Right ventricle myocardium inferior (tissue), 1 donor: ENCODE measurements at regions not wholly inside any gene's neighbourhood (a gene's known extent, or its start where the extent isn't known, plus 50 kb on each side); places are given as distances from the start of the nearest gene placed in this dataset.

ENCODE experiments used
- ATAC-seq: fragments of 200-7000 bp; cut with Tn5 transposase; one replicate; pipeline ENCODE4 v1.9.1; 2020; ENCODE audit warnings: mild to moderate bottlenecking, moderate library complexity
- DNase-seq: peaks from one replicate; pipeline ENCODE4 v3.0.0; 2021; ENCODE audit errors: missing footprints
- intact Hi-C: fragments of 100-400 bp; cut with DNase I; formaldehyde crosslinking; loops from one replicate; pipeline ENCODE4 v1.11.0; 2022
- donor health status: DM: no; HTN: yes; CAD: no; lungs with severe emphysema.

DNA sequence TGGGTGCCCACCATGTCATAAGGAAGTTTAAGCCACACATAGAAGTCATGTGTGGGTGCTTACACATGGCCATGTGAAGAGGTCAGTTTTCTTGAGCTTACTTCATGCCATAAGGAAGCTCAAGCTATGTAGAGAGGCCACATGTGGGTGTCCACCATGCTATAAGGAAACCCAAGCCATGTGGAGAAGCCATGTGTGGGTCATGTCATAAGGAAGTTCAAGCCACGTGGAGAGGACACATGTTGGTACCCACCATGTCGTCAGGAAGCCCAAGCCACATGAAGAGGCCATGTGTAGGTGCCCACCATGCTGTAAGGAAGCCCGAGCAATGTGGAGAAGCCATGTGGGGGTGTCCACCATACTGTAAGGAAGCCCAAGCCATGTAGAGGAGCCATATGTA is 1089.2 kb upstream of the AUTS2 start:
- intact Hi-C loops: no loop called here
- DNase-seq (no peak), ATAC-seq (no peak)

DNA sequence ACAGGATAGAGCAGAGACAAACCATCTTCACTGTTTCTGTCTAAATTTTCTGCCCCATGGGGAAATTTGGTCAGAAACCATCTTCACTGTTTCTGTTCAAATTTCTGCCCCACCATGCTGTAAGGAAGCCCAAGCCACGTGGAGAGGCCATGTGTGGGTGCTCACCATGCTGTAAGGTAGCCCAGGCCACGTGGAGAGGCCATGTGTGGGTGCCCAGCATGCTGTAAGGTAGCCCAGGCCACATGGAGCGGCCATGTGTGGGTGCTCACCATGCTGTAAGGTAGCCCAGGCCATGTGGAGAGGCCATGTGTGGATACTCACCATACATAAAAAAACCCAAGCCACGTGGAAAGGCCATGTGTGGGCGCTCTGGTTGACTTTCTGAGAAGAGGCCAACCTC is 1088.7 kb upstream of the AUTS2 start:
- no peak for DNase-seq
- no peak for ATAC-seq
- intact Hi-C loops: no loop called here

DNA sequence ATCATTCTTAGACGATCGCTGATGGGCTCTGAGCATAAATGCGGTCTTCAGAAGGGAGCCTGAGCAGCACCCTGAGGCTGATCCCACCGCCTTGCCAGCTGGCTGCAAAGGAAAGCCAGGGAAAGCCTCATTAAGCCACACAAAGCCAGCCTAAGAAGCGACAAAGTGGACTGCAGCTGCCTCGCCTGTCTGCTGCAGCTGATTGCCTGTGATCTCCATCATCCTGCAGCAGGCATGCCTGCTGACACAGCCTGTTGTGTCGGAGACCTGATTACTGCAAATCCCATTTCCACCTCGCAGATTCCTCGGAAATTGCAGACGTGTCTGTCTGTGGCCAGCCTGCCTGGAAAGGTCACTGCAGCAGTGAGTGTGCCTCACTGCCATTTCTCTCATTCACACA is 1087.0 kb upstream of the AUTS2 start:
- intact Hi-C loops: no loop called here
- no peak for ATAC-seq
- no peak for DNase-seq

DNA sequence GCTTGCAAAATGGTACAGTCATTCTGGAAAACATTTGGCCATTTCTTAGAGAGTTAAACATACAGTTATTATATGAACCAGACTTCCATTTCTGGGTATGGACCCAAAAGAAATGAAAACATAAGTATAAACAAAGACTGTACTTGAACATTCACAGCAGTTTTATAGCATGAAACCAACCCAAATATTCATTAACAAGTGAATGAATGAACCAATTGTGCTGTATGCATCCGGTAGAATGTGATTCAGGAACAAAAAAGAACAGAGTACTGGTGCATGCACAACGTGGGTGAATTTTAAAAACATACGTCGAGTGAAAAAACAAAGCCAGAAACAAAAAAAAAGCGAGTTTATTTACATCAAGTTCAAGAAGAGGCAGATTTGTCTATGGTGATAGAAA is 1085.8 kb upstream of the AUTS2 start:
- intact Hi-C loops: no loop called here
- DNase-seq (no peak), ATAC-seq (no peak)

DNA sequence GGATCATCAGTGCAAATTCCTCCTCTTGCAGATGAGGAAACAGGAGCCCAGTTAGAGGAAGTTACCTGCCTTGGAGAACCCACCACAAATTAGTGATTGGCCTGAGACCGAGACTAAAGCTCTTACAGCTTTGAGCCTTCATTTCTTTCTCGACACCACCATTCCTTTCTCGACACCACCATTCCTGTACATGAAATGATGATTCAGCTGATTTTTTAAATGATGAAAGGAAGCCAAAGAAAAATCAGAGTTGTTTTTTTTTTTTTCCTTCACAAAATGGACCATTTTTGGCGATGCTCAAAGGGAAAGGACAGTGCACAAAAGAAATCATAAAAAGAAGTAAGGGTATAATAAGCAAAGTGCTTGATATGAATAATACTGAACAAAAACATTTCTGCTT is 1080.2 kb upstream of the AUTS2 start:
- intact Hi-C loops: no loop called here
- ATAC-seq: no peak
- no peak for DNase-seq

DNA sequence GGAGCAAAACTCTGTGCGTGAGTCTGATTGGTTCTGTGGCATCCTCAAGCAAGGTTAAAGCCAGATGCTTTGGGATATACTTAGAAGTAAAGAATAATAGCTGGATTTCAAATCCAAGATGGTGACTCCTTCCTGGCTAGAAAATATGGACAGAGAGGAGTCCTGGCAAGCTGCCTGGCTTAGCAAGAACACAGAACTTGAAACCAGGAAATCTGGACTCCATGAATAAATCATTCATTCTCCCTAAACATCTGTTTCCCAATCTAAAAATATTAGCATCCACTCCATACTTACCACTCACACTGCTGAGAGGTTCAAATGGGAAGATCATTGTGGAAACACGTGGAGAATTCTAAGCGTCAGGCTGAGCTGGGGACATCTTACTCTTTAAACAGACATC is 1074.1 kb upstream of the AUTS2 start:
- ATAC-seq (no peak), DNase-seq (no peak)
- intact Hi-C loops: no loop called here

DNA sequence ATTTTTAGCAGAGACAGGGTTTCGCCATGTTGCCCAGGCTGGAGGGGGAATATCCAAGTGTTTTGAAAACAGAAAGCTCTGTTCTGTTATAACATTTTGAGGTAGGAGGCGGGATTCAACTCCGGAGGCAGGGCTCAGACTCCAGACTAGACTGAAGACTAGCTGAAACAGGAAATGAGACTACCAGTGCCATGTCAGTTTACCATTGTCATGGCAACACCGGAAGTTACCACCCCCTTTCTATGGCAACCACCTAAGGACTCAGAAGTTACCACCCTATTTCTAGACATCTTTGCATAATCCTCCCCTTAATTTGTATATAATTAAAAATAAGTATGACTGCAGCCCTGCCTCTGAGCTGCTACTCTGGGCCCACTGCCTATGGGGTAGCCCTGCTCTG is 1069.1 kb upstream of the AUTS2 start:
- DNase-seq (no peak), ATAC-seq (no peak)
- intact Hi-C loops: no loop called here

DNA sequence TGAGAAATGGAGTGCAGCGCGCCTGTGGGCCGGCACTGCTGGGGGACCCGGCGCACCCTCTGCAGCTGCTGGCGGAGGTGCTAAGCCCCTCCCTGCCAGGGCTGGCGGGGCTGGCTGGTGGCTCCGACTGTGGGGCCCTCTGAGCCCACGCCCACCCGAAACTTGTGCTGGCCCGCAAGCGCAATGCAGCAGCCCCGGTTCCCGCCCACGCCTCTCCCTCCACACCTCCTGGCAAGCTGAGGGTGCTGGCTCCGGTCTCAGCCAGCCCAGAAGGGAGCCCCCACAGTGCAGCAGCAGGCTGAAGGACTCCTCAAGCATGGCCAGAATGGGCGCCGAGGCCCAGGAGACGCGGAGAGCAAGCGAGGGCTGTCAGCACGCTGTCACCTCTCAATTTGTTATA is 1063.0 kb upstream of the AUTS2 start:
- DNase-seq (no peak), ATAC-seq (no peak)
- intact Hi-C loops: no loop called here

DNA sequence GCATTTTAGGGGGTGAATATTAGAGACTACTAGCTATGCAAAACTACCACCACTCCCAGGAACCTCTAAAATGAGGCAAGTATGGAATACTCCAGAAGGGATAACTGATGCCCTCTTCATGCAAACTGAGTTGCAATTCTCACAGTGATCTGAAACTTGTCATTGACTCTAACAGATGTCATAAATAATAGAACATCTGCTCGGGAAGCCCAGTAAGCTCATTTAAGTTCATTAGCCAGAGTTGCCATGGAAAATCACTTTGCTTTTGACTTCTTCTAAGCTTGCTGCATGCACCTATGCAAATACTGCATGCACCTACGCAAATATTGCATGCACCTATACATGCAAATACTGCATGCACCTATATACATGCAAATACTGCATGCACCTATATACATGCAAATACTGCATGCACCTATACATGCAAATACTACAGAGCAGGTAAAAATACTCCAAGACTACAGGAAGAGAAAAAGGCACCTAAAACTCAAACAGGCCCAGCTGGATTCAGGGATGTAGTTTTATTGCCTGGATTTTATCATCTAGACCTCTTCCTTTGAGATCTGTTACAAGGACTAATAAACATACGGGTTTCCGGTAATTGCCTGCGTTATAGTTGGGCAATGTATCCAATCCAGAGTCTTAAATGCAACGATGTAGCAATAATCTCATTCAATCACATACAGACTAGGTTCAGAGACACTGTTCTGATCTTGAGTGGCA is 1061.1 kb upstream of the AUTS2 start:
- no peak for DNase-seq
- intact Hi-C loops: no loop called here
- no peak for ATAC-seq

DNA sequence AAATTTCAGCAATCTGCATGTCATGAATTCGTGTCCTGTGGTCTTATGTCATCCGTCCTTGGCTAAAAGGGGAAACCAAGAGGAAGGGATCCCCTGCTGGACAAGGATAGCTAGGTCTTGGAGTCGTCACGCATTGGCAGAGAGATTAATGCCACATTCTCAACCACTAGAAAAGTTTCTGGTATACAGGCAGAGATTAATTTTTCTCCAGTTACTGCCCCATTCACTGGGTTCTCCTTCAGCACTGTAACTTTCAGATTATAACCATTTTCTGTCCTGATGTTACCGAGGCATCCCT is 1060.6 kb upstream of the AUTS2 start:
- ATAC-seq (no peak), DNase-seq (no peak)
- intact Hi-C loops: no loop called here

DNA sequence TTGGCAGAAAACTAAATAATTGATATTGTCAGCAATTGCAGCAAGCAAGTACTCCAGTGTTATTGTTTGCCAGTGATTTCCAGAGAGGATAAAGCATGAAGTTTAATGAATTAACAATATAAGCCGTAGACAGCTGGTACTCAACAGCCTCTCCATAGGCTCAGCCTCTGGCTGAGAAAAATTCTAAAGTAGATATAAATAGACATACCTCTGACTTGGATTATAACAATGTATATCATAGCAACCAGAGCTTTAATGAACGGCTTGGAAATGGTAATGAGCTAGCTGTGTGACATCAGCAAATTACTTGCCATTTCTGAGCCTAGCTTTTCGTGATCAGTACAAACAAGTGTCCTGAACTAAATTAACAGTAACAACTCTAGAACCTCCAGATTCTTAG is 1055.4 kb upstream of the AUTS2 start:
- intact Hi-C loops: no loop called here

DNA sequence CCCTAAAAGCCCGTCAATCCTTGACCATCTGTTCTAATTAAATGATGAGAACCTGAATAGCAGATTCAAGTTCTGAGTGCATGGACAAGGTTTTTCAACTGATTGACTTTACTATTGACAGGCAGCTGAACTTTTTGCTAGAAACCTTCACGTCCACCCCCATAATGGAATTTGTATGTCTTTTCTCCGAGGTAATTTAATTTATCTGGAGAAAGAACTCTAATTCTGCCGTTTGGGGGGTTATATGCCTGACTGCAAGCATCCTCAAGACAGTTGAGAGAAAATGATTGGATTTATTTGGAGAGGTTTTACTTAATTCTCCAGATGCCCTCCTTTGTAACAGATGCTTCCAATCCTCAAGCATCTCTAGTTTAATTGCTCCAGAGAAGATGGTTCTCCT is 1053.4 kb upstream of the AUTS2 start:
- ATAC-seq (no peak), DNase-seq (no peak)
- intact Hi-C loops: no loop called here

More for the DNA sequence above, 1055.4 kb upstream of the AUTS2 start:
- DNase-seq: no peak
- ATAC-seq: no peak

DNA sequence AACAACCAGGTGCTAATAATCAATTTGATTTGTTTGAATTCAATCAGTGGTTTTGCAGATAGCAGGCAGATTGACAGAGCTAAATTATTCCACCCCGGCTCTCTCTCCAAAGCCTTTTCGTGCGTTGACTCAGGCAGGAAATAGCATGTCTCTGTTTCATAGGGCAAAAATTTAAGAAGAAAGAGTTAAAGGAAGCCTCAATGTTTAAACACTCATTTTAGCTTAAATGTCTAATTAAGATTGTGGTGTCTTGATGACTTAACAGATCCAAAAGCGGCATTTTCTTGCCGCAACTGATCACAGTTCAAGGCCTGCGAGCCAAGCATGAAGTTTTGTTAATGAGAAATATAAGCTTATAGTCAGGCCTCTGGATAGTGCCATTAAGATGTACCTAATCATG is 1051.1 kb upstream of the AUTS2 start:
- ATAC-seq: no peak
- intact Hi-C loops: no loop called here

DNA sequence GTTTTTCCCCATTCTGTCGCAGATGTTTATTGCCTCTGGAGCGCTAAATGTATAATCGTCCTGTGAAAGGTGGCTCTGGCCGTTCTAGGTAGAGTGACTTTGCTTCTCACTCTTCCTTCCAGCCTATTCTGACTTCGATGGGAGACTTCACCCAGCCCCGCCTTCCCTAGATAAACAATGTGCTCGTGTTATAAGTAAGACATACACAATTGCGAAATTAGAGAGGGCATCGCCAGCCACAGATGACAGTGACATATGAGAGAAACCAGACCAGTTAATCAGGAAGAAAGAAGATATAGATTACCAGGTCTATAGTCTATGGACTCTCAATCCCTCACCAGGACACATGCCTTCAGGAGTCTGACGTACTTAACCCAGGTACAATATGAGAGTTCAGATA is 1050.5 kb upstream of the AUTS2 start:
- DNase-seq: no peak
- intact Hi-C loops: no loop called here
- no peak for ATAC-seq

More for the DNA sequence above, 1051.1 kb upstream of the AUTS2 start:
- no peak for DNase-seq

DNA sequence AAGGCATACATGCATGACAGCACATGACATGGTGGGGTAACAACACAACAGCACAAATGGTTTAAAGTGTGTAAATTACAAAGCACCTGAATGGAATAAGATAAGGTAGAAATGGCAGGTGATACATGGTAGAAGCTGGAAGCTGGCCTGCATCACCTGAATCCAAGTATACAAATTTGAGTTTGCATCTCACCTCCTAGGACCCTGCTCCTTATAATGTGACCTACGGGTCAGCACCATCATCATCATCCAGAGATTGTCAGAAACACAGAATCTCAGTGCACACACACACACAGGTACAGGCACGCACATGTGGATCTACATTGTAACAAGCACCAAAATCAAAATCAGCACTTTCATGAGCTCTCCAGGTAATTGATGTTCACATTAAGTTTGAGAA is 1048.2 kb upstream of the AUTS2 start:
- intact Hi-C loops: no loop called here
- DNase-seq: no peak
- no peak for ATAC-seq

DNA sequence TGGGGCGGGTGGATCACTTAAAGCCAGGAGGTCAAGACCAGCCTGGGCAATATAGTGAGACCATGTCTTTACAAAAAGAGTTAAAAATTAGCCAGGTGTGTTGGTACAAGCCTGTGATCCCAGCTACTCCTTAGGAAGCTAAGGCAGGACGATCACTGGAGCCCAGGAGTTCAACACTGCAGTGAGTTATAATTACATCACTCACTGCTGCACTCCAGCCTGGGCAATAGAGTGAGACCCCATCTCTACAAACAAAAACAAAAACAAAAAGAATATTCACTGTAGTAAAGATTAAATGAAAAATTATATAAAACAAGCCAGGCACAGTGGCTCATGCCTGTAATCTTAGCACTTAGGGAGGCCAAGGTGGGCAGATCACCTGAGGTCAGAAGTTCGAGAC is 1047.6 kb upstream of the AUTS2 start:
- intact Hi-C loops: no loop called here
- no peak for DNase-seq
- no peak for ATAC-seq

DNA sequence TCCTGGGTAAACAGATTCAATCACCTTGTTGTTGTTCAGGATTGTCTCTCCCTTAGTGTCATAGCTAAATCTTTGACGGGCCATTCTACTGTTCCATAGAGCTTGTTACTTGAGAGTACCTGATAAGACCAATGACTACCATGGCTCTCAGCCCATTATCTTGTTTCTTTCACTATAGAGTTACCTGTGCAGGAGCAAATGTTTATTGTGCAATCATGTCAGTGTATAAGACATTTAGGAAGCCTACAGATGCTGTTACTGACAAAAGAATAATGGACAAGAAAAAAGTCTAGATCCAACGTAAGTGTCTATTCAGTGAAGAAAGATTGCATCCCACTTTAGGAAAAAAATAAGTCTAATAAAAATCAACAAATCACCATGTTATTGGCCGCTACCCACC is 1041.7 kb upstream of the AUTS2 start:
- no peak for ATAC-seq
- intact Hi-C loops: no loop called here

DNA sequence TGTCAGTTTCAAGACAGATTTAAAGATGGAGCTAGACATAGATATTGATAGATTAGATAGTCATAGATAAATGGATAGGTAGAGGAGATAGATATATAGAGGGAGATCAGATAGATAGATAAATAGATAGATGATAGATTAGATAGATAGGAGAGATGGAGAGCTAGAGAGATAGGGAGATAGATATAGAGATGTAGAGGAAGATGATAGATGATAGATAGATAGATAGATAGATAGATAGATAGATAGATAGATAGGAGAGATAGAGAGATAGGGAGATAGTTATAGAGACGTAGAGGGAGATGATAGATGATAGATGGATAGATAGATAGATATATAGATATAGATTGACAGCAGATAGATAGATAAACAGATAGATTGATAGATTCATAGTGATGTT is 1038.8 kb upstream of the AUTS2 start:
- no peak for DNase-seq
- intact Hi-C loops: no loop called here
- no peak for ATAC-seq

More for the DNA sequence above, 1041.7 kb upstream of the AUTS2 start:
- no peak for DNase-seq

DNA sequence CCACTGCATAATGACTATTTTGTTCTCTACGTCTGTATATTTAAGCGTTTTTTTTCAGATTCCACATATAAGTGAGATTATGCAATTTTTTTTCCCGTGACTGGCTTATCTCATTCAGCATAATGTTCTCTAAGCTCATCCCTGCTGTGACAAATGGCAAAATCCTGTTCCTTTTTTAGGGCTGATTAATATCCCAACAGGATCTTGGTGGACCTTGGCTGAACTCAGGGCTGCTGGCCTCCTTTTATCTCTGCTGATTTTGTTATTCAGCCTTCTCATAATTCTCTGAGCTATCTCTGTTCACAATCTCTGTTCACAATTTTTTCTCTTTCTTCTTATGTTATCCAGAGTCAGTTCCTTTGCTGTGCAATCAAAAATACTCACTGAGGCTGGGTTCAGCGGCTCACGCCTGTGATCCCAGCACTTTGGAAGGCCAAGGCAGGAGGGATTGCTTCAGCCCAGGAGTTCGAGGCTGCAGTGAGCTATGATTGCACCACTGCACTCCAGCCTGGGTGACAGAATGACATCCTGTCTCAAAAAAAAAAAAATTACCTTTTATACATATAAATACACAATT is 1035.9 kb upstream of the AUTS2 start:
- ATAC-seq (no peak), DNase-seq (no peak)
- intact Hi-C loops: no loop called here

DNA sequence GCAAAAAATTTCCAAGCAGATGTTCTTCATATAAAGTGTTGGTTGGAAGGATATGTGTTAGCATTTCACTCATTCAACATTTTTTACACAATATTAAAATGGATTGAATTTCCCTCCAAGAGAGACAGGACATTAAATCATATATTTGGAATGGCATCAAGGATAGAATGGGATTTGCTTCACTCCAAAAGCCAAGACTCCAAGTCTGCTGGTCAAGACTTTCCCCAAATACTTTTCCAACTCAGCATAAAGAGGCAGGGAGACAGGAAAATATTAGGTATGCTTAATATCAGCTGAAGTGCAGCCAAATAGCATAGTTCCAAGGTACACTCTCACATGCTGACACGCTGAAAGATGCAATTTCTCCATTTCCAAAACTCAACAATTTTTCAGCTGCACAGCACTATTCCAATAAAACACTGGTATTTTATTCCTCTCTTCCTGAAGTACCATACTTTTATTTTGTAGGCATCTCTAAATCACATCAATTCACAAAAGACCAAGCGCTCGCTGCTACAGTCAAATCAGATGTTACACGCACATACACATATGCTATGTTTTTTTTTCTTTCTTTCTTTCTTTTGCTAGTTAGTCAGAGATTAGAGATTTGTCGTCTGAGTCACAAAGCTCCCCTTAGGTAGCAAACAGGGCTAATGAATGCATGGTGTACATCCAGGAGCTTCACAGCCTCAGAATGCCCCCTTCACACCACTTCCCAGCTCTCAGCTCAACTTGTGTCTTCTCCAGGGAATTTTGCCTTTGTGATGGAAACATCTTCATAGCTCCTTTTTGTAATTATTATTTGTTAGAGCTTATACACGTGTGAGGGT is 1033.8 kb upstream of the AUTS2 start:
- ATAC-seq: no peak
- intact Hi-C loops: no loop called here
- DNase-seq: no peak
